Activated T-helper 17 cell treated with anti-CD3 and anti-CD28 coated beads, Interleukin-2, amount 50 U/mL, for 72 hours (primary cell): ENCODE measurements at regions not wholly inside any gene's neighbourhood (a gene's known extent, or its start where the extent isn't known, plus 50 kb on each side); places are given as distances from the start of the nearest gene placed in this dataset.

Experiments
- ATAC-seq: fragments of 150-1000 bp; cut with Tn5 transposase; replicated peaks from 2 replicates; pipeline ENCODE4 v1.10.0; 2021; ENCODE audit warnings: mild to moderate bottlenecking, moderate library complexity
- H3K27ac Mint-ChIP-seq: one replicate; pipeline ENCODE4 v1.8.0; 2022; ENCODE audit warnings: mixed read lengths
- H3K27me3 Mint-ChIP-seq: one replicate; pipeline ENCODE4 v1.8.0; 2022; ENCODE audit warnings: mixed read lengths
- H3K36me3 Mint-ChIP-seq: one replicate; pipeline ENCODE4 v1.8.0; 2022; ENCODE audit warnings: low read depth, mild to moderate bottlenecking, mixed read lengths
- H3K4me1 Mint-ChIP-seq: one replicate; pipeline ENCODE4 v1.8.0; 2022; ENCODE audit warnings: mixed read lengths
- H3K4me3 Mint-ChIP-seq: one replicate; pipeline ENCODE4 v1.8.0; 2022; ENCODE audit warnings: mild to moderate bottlenecking, mixed read lengths
- H3K9me3 Mint-ChIP-seq: one replicate; pipeline ENCODE4 v1.8.0; 2022; ENCODE audit warnings: mixed read lengths

DNA sequence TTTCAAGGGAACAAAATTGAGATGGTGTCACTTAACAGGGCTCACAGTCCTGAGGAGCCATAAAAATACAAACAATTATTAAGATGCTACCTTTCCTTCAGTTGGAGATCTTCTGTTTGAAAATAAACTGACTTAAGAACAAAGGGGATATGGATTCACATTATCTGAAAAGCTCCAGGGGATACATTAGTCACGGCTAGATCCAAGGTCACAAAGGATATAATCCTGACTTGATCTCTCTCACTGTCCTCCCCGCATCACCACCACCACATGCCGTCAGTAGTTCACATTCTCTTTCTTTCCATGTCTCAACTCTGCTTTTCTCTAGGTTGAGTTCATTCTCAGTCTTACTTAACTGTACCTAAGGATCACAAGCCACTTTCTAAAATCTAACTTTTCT lies 530.4 kb upstream of the MARCKS start:
- no peak overlapping the region for H3K27ac Mint-ChIP-seq
- no peak for ATAC-seq
- no peaks in the 10 kb centered on the region for H3K4me1 Mint-ChIP-seq
- no peaks in the 10 kb centered on the region for H3K9me3 Mint-ChIP-seq
- no peaks in the 10 kb centered on the region for H3K36me3 Mint-ChIP-seq
- no peak overlapping the region for H3K4me3 Mint-ChIP-seq
- H3K27me3 Mint-ChIP-seq: no peaks in the 10 kb centered on the region

DNA sequence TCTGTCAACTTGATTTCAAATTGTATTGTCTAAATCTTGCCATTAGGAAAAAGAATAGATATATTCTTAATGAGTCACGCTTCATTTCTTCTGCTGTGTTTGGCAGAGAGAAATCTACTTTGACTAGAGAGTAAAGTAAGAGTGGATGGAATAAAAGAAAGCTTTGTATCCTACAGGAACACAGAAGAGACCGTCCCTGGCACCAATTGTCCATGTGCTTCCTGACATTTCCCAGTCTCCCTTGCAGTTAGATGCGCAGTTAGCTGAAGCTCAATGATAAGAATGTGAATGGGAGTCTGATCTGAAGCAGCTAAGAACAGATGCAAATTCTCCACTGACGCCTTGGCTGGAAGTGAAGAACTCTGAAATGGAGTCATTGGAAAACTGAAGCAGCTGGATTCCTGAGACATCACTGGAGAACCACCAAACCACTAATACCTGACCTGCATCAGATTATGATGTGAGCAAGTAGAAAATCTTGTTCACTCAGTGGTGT lies 528.2 kb upstream of the MARCKS start:
- no peak overlapping the region for H3K27ac Mint-ChIP-seq
- no peaks in the 10 kb centered on the region for H3K4me1 Mint-ChIP-seq
- ATAC-seq: no peak
- H3K4me3 Mint-ChIP-seq: no peak overlapping the region
- no peaks in the 10 kb centered on the region for H3K36me3 Mint-ChIP-seq
- no peaks in the 10 kb centered on the region for H3K9me3 Mint-ChIP-seq
- H3K27me3 Mint-ChIP-seq: no peaks in the 10 kb centered on the region

DNA sequence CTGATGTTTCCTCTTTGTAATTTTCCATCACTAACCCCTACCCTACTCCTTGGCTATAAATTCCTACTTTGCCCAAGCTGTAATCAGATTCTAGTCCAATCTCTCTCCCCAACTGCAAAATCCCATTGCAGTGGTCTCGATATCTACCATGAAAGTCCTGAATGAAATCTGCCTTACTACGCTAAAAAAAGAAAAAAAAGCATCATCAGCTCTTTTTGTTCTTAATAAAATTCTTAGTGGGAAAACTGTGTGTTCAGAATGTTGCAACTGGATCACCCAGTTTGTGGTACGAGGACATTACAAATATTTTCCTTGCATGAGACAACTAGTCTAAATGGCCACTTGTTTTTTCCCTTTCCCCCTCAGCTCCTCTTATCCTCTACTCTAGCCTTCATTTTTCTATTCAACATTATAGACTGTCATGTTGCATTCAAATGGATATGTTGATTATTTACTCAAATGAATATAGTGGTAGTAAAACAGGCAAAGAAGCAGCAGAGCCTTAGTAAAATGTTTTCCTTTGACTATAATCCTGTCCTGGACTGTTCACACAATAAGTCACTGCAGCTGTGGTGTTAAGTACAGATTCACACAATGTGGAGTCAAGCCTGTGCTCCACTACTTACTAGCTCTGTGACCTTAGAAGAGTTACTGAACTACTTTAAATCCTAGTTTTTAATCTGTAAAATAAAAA lies 527.1 kb upstream of the MARCKS start:
- H3K9me3 Mint-ChIP-seq: no peaks in the 10 kb centered on the region

DNA sequence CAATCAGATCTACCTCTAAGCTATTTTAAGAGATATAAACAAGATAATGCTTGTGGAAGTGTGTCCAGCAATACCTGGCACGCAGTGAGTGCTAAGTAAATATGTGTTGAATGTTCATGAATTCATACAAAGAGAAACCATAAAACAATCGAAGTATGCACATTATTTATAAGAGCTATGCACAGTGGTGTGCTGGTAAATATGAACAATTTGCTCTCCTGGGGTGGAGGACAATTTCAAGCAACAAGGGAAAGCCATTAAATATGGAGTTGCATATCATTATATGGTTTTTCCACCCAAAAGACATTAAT lies 526.6 kb upstream of the MARCKS start:
- Mint-ChIP-seq H3K4me3 (no peak overlapping the region), H3K4me1 (no peaks in the 10 kb centered on the region), H3K27me3 (no peaks in the 10 kb centered on the region), H3K36me3 (no peaks in the 10 kb centered on the region), H3K27ac (no peak overlapping the region), H3K9me3 (no peaks in the 10 kb centered on the region)
- no peak for ATAC-seq

More for the DNA sequence above, 527.1 kb upstream of the MARCKS start:
- Mint-ChIP-seq H3K4me1 (no peaks in the 10 kb centered on the region), H3K27ac (no peak overlapping the region), H3K4me3 (no peak overlapping the region), H3K27me3 (no peaks in the 10 kb centered on the region), H3K36me3 (no peaks in the 10 kb centered on the region)
- ATAC-seq: no peak

DNA sequence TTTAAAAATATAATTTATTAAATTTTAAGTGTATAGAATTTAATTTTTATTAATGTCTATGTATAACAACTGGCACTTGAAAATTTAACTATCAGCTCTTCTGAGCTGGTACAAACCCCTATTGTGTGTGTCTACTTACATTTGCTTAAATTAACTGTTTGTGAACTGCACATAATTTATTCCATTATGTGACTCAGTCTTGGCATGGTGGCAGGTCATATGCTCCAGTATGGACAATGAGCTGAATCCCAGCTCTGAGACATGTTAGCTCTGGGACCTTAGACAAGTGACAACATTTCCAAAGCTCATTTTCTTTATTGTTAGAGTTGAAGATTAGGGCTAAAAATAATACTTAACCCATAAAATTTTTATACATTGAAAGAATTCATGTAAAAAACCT lies 526.1 kb upstream of the MARCKS start:
- no peaks in the 10 kb centered on the region for H3K36me3 Mint-ChIP-seq
- ATAC-seq: no peak
- no peaks in the 10 kb centered on the region for H3K9me3 Mint-ChIP-seq
- H3K27me3 Mint-ChIP-seq: no peaks in the 10 kb centered on the region
- H3K4me1 Mint-ChIP-seq: no peaks in the 10 kb centered on the region
- no peak overlapping the region for H3K27ac Mint-ChIP-seq
- no peak overlapping the region for H3K4me3 Mint-ChIP-seq

DNA sequence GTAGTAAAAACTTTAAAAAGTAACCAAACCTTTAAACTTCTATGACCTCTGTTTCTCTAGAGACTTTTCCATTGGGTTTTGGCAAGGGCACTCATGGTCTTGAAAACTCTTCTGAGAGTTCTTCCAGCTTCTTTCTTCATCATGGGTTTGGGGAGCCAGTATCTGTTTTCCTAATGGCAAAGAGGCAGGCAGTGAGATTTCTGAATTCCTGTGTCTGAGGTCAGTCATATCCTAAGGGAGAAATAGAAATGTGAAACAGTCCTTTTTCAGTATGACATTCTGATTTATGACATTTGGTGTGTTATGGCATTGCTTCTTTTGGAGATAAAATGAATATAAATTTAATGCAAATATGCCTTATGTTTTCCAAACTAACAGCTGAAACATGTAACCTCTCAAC lies 518.5 kb upstream of the MARCKS start:
- no peak for ATAC-seq
- H3K9me3 Mint-ChIP-seq: no peaks in the 10 kb centered on the region
- no peaks in the 10 kb centered on the region for H3K27me3 Mint-ChIP-seq
- no peak overlapping the region for H3K4me3 Mint-ChIP-seq
- H3K27ac Mint-ChIP-seq: no peak overlapping the region
- no peaks in the 10 kb centered on the region for H3K4me1 Mint-ChIP-seq
- H3K36me3 Mint-ChIP-seq: no peaks in the 10 kb centered on the region

DNA sequence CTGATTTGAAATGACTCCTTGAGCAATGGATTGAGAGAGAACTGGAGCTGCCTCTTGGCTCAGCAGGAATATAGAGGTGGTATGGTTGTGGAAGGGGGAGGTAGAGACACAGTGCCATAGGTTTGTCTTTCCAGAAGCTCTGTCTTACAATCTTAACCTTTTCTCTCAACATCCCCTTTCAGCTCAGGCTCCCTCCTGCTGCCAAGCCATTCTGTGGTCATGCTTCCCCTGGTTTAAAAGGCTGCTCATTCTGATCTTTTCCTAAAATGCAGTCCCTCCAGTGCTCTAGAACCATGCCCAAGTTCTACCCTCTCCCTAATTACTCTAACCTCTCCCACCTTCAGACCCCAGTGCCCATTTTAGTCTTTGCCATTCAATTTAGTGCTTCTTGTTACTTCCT lies 517.9 kb upstream of the MARCKS start:
- H3K36me3 Mint-ChIP-seq: no peaks in the 10 kb centered on the region
- no peak for ATAC-seq

DNA sequence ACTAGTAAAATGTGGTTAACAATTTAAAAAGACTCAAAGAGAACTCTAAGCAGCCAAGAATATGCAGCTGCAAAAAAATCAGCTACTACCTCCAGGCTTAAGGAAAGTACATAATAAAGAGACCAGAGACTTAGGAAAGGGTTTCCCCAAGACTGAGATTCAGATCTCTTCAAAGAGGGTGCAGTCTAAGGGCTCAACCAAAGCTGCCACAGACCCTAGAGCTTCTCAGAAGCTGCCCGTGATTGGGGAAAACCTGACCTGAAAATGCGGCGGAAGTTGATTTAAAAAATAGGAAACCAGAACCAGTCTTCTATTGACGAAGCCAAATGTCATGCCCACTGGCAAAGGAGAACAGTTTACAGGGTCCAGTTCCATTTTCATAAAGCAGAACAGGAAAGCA lies 516.8 kb upstream of the MARCKS start:
- no peak overlapping the region for H3K4me3 Mint-ChIP-seq
- no peaks in the 10 kb centered on the region for H3K27me3 Mint-ChIP-seq
- no peak overlapping the region for H3K27ac Mint-ChIP-seq

More for the DNA sequence above, 517.9 kb upstream of the MARCKS start:
- Mint-ChIP-seq H3K27me3 (no peaks in the 10 kb centered on the region), H3K9me3 (no peaks in the 10 kb centered on the region), H3K4me3 (no peak overlapping the region), H3K27ac (no peak overlapping the region), H3K4me1 (no peaks in the 10 kb centered on the region)

DNA sequence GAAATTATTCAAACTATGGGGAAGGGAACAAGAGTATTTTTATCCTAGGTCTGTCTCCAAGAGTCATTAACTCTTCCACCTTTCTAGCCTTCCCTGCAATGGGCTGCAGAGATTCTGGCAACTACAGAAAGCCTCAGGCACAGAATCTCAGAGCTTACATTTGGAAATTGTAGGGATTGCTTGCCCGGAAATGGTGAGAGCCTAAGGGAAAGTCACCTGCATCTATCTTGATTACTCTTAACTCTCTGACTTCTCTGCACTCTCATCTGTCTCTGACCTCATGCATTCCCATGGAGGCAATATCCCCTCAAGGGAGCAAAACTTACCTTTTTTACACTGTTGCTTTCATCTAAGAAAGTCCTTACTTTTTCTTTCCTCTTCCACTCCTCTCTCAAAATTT lies 513.2 kb upstream of the MARCKS start:
- H3K9me3 Mint-ChIP-seq: no peaks in the 10 kb centered on the region
- H3K27me3 Mint-ChIP-seq: no peaks in the 10 kb centered on the region
- ATAC-seq: no peak
- no peak overlapping the region for H3K4me3 Mint-ChIP-seq
- no peak overlapping the region for H3K27ac Mint-ChIP-seq
- H3K4me1 Mint-ChIP-seq: no peaks in the 10 kb centered on the region
- no peaks in the 10 kb centered on the region for H3K36me3 Mint-ChIP-seq

More for the DNA sequence above, 516.8 kb upstream of the MARCKS start:
- no peak for ATAC-seq
- Mint-ChIP-seq H3K9me3 (no peaks in the 10 kb centered on the region), H3K4me1 (no peaks in the 10 kb centered on the region), H3K36me3 (no peaks in the 10 kb centered on the region)

DNA sequence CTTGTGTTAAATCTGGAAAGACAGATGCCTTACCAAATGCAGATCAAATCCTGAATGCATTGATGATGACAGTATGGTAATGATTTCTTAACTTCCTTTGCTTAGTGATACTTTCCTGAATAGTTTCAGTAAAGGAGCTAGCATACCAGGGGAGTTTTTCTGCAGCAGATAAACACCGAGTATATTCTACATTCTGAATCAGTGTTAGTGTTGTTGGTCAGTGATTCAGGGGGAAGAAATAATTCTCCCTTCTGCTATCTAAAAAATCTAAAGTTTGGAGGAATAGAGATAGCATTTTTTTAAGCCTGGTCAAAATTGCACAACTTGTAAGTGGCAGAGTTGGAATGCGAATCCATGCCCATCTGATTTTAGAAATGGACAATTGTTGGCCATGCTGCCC lies 512.2 kb upstream of the MARCKS start:
- Mint-ChIP-seq H3K27me3 (peaks cover 4% of the 10 kb centered on the region), H3K4me1 (no peaks in the 10 kb centered on the region), H3K36me3 (no peaks in the 10 kb centered on the region), H3K4me3 (no peak overlapping the region), H3K27ac (no peak overlapping the region), H3K9me3 (no peaks in the 10 kb centered on the region)
- ATAC-seq: no peak

DNA sequence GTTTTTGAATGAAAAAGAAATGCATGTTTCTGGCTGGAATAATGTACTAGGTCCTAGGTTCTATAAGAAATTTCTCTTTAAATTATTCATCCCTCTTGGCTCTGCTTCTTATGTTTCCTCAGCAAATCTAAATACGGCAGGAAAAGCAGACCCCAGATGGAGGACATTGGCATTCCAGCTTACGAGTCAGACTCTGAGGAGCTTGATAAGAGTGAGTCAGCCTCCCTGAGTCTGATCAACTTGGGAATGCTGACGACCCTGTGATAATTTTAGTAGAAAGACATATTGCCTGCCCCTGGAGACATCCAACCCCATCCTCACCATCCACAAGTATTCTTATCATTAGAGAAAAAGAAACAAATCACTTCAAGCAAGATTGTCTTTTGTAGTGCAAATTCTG lies 509.7 kb upstream of the MARCKS start:
- no peak overlapping the region for H3K4me3 Mint-ChIP-seq
- H3K36me3 Mint-ChIP-seq: no peaks in the 10 kb centered on the region
- no peak overlapping the region for H3K27ac Mint-ChIP-seq
- H3K4me1 Mint-ChIP-seq: no peaks in the 10 kb centered on the region
- H3K9me3 Mint-ChIP-seq: peaks cover under 1% of the 10 kb centered on the region
- H3K27me3 Mint-ChIP-seq: peaks cover 10% of the 10 kb centered on the region
- no peak for ATAC-seq

DNA sequence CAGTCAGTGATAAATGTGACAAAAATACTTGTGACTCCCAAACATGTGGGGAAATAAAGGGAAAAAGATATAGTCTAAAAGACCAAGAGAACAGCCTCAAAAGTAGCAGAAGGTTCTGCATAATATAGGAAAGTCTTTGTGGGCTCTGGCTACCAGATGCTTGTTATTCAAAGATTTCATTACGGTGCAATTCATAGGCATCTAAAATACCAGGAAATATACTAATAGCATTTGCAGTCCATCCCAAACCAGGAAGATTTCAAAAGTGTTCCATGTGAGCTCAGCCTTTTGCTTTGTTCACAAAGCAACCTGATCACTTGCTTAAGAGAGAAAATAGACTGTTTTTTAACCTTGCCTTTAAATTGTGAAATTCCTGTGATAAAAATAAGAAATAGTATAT lies 506.7 kb upstream of the MARCKS start:
- no peak for ATAC-seq
- no peaks in the 10 kb centered on the region for H3K4me1 Mint-ChIP-seq

DNA sequence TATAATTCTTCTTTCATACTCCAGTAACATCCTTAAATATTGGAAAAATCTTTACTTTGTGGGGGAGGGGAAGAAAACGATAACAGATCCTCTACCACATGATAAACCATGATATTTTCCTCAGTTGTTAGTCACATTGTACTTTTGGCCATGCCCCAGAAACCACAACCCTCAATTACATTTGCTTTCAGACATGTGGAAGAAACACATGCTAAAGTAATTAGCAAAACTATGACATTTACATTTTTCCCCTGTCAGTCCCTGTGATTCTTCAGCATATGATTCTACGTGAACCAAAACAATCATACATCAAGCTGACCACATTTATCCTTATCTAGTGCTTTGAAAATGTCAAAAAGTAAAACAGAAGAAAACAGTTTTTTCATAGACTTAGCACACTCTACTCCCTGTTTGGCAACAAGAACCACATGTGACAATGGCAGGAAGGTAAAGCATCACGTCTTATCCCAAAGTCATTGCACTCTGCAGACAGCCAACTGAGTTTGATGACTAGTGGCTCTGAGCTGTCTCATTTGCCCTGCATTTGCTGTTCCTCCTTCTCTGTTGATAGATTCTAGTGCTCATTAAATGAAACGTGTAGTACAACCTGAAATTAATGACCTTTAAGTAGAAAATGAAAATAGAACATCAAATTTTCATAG lies 505.8 kb upstream of the MARCKS start:
- no peak overlapping the region for H3K4me3 Mint-ChIP-seq
- ATAC-seq: peak; percentile 16
- no peak overlapping the region for H3K27ac Mint-ChIP-seq
- H3K36me3 Mint-ChIP-seq: no peaks in the 10 kb centered on the region
- peaks cover 4% of the 10 kb centered on the region for H3K9me3 Mint-ChIP-seq
- peaks cover 17% of the 10 kb centered on the region for H3K27me3 Mint-ChIP-seq
- no peaks in the 10 kb centered on the region for H3K4me1 Mint-ChIP-seq

More for the DNA sequence above, 506.7 kb upstream of the MARCKS start:
- Mint-ChIP-seq H3K27ac (no peak overlapping the region), H3K27me3 (peaks cover 14% of the 10 kb centered on the region), H3K9me3 (peaks cover 4% of the 10 kb centered on the region), H3K36me3 (no peaks in the 10 kb centered on the region), H3K4me3 (no peak overlapping the region)

DNA sequence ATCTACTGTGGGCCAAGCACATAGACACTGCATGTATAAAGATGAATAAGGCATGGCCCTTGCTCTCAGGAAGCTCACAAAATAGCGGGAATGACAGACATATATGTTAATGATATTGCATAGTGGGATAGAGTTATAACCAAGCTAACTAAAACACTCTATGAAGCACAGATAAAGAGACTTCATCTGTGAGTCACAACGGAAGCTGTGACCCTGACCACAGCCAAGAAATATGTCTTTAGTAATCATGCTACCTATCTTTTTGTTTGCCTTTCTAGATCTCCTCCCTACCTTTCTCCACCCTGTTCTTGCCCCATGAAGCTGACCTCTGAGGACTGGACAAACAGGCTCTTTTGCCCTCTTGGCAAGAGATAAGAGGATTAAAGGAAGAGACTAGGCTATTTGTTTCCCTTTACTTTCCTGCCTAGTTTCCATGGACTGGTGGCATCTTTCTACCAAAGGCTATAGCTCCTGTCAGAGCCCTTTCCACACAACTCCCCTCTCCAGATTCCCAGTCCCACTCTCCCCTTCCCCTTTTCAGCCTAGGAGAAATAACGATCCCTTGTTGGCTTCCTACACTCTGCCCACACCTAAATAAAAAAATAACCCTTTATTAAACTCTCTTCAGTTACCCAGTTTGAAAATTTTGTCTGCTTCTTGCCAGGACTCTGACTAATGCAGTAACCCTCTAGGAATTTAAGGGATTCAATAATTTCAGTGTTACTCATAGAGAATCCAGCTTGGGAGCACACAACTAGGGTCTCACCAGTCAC lies 504.9 kb upstream of the MARCKS start:
- no peaks in the 10 kb centered on the region for H3K4me1 Mint-ChIP-seq
- peak; percentile 34 for ATAC-seq
- H3K4me3 Mint-ChIP-seq: no peak overlapping the region
- peaks cover 4% of the 10 kb centered on the region for H3K9me3 Mint-ChIP-seq
- H3K27me3 Mint-ChIP-seq: peaks cover 25% of the 10 kb centered on the region
- no peak overlapping the region for H3K27ac Mint-ChIP-seq
- H3K36me3 Mint-ChIP-seq: no peaks in the 10 kb centered on the region

DNA sequence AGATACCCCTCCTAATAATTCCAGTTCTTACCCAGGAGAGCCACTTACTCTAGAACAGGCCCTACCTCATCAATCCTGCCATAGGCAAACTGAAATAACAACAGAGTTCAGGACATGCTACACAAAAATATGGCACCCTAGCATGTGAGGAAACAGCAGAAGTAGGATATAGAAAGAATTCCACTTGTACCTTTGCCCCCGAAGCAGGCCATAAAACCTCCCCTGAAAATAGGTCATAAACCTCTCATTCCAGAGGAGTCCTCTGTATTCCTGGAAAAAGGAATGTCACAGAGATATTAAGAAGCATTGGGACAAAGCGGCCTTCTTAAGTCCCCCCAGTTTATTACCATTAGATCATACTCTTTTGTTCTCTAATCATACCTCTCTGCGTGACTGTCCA lies 504.3 kb upstream of the MARCKS start:
- Mint-ChIP-seq H3K4me3 (no peak overlapping the region), H3K27ac (no peak overlapping the region), H3K36me3 (no peaks in the 10 kb centered on the region), H3K9me3 (peaks cover 4% of the 10 kb centered on the region), H3K27me3 (peaks cover 26% of the 10 kb centered on the region), H3K4me1 (no peaks in the 10 kb centered on the region)
- no peak for ATAC-seq
